ENCODE measurements at regions not wholly inside any gene's neighbourhood (a gene's known extent, or its start where the extent isn't known, plus 50 kb on each side); places are given as distances from the start of the nearest gene placed in this dataset.
"Not testable (repeated sequence)": the region's sequence is repeated elsewhere in the genome, so short reads cannot be mapped to it uniquely, and the experiment has no call there.

DNA sequence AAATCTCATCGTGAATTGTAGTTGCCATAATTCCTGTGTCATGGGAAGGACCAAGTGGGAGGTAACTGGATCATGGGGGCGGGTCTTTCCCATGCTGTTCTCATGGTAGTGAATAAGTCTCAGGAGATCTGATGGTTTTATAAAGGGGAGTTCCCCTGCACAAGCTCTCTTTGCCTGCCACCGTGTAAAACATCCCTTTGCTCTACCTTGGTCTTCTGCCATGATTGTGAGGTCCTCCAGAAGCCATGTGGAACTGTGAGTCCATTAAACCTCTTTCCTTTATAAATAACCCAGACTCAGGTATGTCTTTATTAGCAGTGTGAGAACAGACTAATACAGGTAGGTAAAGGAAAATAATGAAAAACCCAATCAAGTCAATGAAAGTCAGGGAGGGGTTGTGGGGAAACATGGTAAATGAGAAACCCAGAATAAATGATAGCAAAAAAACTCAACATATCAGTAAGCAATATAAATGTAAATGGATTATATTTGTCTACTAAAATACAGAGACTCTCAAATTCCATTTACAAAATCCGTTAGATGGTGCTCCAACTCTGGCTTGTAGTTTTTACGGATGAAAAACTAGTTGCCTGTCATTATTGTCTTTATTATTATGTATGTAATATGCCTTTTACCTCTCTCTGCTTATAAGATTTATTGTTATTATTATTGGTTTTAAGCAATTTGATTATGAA is 98.9 kb upstream of the NDUFV2 start:
- no peak for TF ChIP-seq POLR2A (IDR thresholded peaks at IDR 0.05)
- TF ChIP-seq CTCF (IDR thresholded peaks at IDR 0.05), result no peak
- no peak for TF ChIP-seq POLR2AphosphoS5 (IDR thresholded peaks at IDR 0.05; ENCODE audit: insufficient read depth in 1 of 2, low read depth in 1 of 2)
- Histone ChIP-seq H3K4me3 (no peak overlapping the region), H3K4me1 (no peaks in the 10 kb centered on the region), H3K27ac (no peak overlapping the region), H3K36me3 (no peaks in the 10 kb centered on the region), H3K9me3 (no peaks in the 10 kb centered on the region), H3K27me3 (no peaks in the 10 kb centered on the region)
- no peak for DNase-seq (ENCODE audit: extremely low spot score in 2 of 2)
- intact Hi-C loops (cut with DNase I), result no loop called here

GRCh38 chr18:9004308-9004707 is 98.2 kb upstream of the NDUFV2 start:
- intact Hi-C loops (cut with DNase I), result not testable (repeated sequence)

DNA sequence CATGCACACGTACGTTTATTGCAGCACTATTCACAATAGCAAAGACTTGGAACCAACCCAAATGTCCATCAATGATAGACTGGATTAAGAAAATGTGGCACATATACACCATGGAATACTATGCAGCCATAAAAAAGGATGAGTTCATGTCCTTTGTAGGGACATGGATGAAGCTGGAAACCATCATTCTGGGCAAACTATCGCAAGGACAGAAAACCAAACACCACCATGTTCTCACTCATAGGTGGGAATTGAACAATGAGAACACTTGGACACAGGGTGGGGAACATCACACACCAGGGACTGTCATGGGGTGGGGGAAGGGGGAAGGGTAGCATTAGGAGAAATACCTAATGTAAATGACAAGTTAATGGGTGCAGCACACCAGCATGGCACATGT is 94.8 kb upstream of the NDUFV2 start:
- intact Hi-C loops (cut with DNase I); H3K9me3 ChIP-seq; H3K4me1 ChIP-seq; H3K27me3 ChIP-seq; DNase-seq (ENCODE audit: extremely low spot score in 2 of 2); H3K27ac ChIP-seq; H3K4me3 ChIP-seq; H3K36me3 ChIP-seq: not testable (repeated sequence)

More at GRCh38 chr18:9004308-9004707, 98.2 kb upstream of the NDUFV2 start:
- not testable (repeated sequence) for DNase-seq (ENCODE audit: extremely low spot score in 2 of 2); H3K4me1 ChIP-seq; H3K27me3 ChIP-seq; H3K4me3 ChIP-seq; H3K36me3 ChIP-seq; H3K9me3 ChIP-seq; H3K27ac ChIP-seq

- Histone ChIP-seq H3K4me3 (no peak overlapping the region), H3K27me3 (no peaks in the 10 kb centered on the region), H3K36me3 (no peaks in the 10 kb centered on the region), H3K27ac (no peak overlapping the region), H3K9me3 (no peaks in the 10 kb centered on the region), H3K4me1 (no peaks in the 10 kb centered on the region)
- intact Hi-C loops (cut with DNase I), result no loop called here
- TF ChIP-seq POLR2A (IDR thresholded peaks at IDR 0.05) (no peak), CTCF (IDR thresholded peaks at IDR 0.05) (no peak), POLR2AphosphoS5 (IDR thresholded peaks at IDR 0.05; ENCODE audit: insufficient read depth in 1 of 2, low read depth in 1 of 2) (no peak)
- DNase-seq (ENCODE audit: extremely low spot score in 2 of 2), result no peak
Measured at GRCh38 chr18:9008200-9008708, 94.2 kb upstream of the NDUFV2 start.

DNA sequence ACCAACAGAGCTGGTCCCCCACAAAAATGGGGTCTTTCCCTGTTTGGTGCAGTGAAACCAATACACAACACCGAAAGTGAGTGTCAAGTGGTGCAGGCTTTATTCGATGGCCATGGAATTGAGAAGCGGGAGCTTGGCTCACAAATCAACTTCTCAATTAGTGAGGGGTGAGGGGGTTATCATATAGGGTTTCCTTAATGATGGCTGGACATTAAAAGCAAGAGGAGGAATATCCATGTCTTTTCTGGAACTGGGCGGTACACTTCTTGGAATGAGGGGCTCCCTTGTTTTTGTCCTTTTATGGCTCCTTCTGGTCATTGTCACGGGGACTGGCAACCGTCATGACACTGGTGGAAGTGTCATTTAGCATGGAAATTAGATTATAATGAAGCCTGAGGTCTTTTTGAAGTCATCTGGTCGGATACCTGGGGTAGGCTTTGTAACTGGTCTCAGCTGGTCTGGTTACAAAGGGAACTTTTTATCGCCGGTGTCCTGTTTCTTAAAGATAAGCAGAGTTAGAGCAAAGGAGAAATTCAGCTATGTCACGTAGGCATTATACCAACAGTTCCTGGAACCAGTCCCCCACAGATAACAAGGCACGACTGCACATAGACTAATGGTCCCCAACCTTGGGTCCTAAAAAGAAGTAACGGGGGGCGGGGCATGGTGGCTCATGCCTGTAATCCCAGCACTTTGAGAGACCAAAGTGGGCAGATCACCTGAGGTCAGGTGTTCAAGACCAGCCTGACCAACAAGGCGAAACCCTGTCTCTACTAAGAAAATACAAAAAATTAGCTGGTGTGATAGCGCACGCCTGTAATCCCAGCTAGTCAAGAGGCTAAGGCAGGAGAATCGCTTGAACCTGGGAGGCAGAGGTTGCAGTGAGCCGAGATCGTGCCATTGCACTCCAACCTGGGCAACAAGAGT is 93.5 kb upstream of the NDUFV2 start:
- H3K4me1 ChIP-seq, result no peaks in the 10 kb centered on the region
- H3K36me3 ChIP-seq, result no peaks in the 10 kb centered on the region
- H3K4me3 ChIP-seq, result no peak overlapping the region
- no peak for TF ChIP-seq POLR2AphosphoS5 (IDR thresholded peaks at IDR 0.05; ENCODE audit: insufficient read depth in 1 of 2, low read depth in 1 of 2)
- TF ChIP-seq CTCF (IDR thresholded peaks at IDR 0.05), result no peak
- no peak for TF ChIP-seq POLR2A (IDR thresholded peaks at IDR 0.05)
- no peak overlapping the region for H3K27ac ChIP-seq
- DNase-seq (ENCODE audit: extremely low spot score in 2 of 2), result no peak
- no peaks in the 10 kb centered on the region for H3K27me3 ChIP-seq
- no peaks in the 10 kb centered on the region for H3K9me3 ChIP-seq
- intact Hi-C loops (cut with DNase I), result no loop called here
